Colonic mucosa (tissue), 4 donors: ENCODE measurements at regions not wholly inside any gene's neighbourhood (a gene's known extent, or its start where the extent isn't known, plus 50 kb on each side); places are given as distances from the start of the nearest gene placed in this dataset.

ENCODE experiments used
- DNase-seq: peaks from one replicate; pipeline ENCODE4 v3.0.0-alpha.2; 2020
- H3K27ac ChIP-seq: fragments of 200-600 bp; one replicate; pipeline ENCODE4 v1.8.0; 2021
- H3K27me3 ChIP-seq: fragments of 200-600 bp; one replicate; pipeline ENCODE4 v1.8.0; 2021
- H3K36me3 ChIP-seq: fragments of 200-600 bp; one replicate; pipeline ENCODE4 v1.8.0; 2021
- H3K4me1 ChIP-seq: fragments of 200-600 bp; one replicate; pipeline ENCODE4 v1.8.0; 2021; ENCODE audit warnings: mild to moderate bottlenecking
- H3K4me3 ChIP-seq: fragments of 200-600 bp; one replicate; pipeline ENCODE4 v1.8.0; 2021
- H3K9ac ChIP-seq, 2 donors: one replicate each; pipeline ENCODE4 v1.7.0; 2013; ENCODE audit warnings: control low read depth in 2 of 2, low read depth in 2 of 2, low read length in 2 of 2
- H3K9me3 ChIP-seq: fragments of 200-600 bp; one replicate; pipeline ENCODE4 v1.8.0; 2021
- intact Hi-C: fragments of 100-400 bp; cut with DNase I; formaldehyde crosslinking; loops from one replicate; pipeline ENCODE4 v1.14.1; 2022
- TF ChIP-seq, protein P1 (sequence below): fragments of 200-600 bp; IDR thresholded peaks from one replicate; pipeline ENCODE4 v1.8.0; 2022; ENCODE audit warnings: antibody characterized with exemption, mild to moderate bottlenecking
- donor health status: healthy.
- donor health status: DM: no; HTN: no; CAD: no.
- donor health status: DM: no; HTN: no; CAD: no.

- intact Hi-C loops: no loop called here
- DNase-seq: no peak
- H3K4me3 ChIP-seq: no peak overlapping the region
- H3K4me1 ChIP-seq: no peaks in the 10 kb centered on the region
- H3K9me3 ChIP-seq: no peaks in the 10 kb centered on the region
- no peak overlapping the region for H3K9ac ChIP-seq
- H3K27me3 ChIP-seq: no peaks in the 10 kb centered on the region
- TF ChIP-seq, protein P1, sequence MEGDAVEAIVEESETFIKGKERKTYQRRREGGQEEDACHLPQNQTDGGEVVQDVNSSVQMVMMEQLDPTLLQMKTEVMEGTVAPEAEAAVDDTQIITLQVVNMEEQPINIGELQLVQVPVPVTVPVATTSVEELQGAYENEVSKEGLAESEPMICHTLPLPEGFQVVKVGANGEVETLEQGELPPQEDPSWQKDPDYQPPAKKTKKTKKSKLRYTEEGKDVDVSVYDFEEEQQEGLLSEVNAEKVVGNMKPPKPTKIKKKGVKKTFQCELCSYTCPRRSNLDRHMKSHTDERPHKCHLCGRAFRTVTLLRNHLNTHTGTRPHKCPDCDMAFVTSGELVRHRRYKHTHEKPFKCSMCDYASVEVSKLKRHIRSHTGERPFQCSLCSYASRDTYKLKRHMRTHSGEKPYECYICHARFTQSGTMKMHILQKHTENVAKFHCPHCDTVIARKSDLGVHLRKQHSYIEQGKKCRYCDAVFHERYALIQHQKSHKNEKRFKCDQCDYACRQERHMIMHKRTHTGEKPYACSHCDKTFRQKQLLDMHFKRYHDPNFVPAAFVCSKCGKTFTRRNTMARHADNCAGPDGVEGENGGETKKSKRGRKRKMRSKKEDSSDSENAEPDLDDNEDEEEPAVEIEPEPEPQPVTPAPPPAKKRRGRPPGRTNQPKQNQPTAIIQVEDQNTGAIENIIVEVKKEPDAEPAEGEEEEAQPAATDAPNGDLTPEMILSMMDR: no peak
- no peaks in the 10 kb centered on the region for H3K36me3 ChIP-seq
- no peak overlapping the region for H3K27ac ChIP-seq
Measured at GRCh38 chr11:37724315-37724714, 1126.3 kb upstream of the RAG2 start.

DNA sequence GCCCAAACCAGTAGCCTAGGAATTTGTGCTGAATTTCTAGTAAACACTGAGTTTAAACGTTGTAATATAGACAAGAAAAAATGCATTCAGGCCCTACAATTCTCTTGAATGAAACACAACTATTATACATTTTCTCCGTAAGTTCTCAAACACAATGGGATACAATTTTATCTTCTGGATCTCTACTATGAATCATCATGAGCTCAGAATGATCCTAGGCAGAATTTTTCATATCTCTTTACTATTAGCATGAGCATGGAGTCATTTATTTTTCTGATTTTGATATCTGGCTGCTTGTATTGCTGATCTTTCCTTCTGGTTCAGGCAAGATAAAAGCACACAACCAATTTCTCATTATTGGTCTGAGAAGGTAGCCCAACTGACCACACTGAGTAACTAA lies 1123.4 kb upstream of the RAG2 start:
- Histone ChIP-seq H3K9ac (no peak overlapping the region), H3K36me3 (no peaks in the 10 kb centered on the region), H3K4me1 (no peaks in the 10 kb centered on the region), H3K9me3 (no peaks in the 10 kb centered on the region), H3K4me3 (no peak overlapping the region), H3K27me3 (no peaks in the 10 kb centered on the region), H3K27ac (no peak overlapping the region)
- intact Hi-C loops: no loop called here
- DNase-seq: no peak
- TF ChIP-seq, protein P1: no peak

- TF ChIP-seq, protein P1: no peak
- Histone ChIP-seq H3K36me3 (no peaks in the 10 kb centered on the region), H3K4me1 (no peaks in the 10 kb centered on the region), H3K9ac (no peak overlapping the region), H3K9me3 (no peaks in the 10 kb centered on the region), H3K27ac (no peak overlapping the region), H3K27me3 (no peaks in the 10 kb centered on the region), H3K4me3 (no peak overlapping the region)
- no peak for DNase-seq
- intact Hi-C loops: no loop called here
Measured at GRCh38 chr11:37718431-37718999, 1120.5 kb upstream of the RAG2 start.

DNA sequence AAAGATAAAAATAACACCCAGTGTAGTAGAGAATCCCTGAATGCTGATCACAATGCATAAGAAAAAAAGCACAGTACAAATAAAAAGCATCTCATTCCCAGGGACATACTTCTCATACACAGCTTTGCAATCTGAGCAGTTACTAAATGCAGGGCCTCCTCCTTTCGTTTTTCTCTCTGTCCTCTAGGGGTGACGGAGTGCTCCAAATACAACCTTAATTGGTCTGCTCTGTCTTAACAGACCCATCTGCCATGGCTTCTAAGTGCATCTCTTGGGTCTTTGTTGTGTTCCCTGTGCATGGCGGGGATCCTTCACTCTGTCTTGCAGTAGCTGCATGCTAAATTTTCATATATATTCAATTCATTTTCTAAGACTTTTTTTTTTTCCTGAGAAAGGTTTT lies 1114.2 kb upstream of the RAG2 start:
- Histone ChIP-seq H3K27ac (no peak overlapping the region), H3K27me3 (no peaks in the 10 kb centered on the region), H3K4me3 (no peak overlapping the region), H3K36me3 (no peaks in the 10 kb centered on the region), H3K9me3 (no peaks in the 10 kb centered on the region), H3K9ac (no peak overlapping the region), H3K4me1 (no peaks in the 10 kb centered on the region)
- TF ChIP-seq, protein P1: no peak
- intact Hi-C loops: no loop called here
- DNase-seq: no peak

DNA sequence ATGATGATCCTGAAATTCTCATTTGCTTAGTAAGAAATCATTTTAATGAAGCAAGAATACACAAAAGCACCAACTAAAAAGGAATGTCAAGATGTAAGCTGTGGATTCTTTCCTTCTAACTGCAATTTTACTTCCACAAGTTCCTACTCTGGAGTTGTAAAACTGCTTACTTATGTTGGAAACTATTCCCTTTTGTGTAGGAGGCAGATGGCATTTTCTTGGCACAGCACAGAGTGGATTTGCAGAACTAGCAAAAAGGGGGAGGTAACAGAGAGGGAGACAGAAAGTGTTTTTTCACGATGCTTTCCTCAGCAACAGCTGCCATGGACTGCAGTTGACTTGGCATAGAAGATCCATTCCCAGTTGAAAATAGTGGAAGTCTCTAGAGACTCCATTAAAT lies 1112.0 kb upstream of the RAG2 start:
- intact Hi-C loops: no loop called here
- H3K4me3 ChIP-seq: no peak overlapping the region
- DNase-seq: no peak
- no peaks in the 10 kb centered on the region for H3K9me3 ChIP-seq
- H3K36me3 ChIP-seq: no peaks in the 10 kb centered on the region
- H3K27ac ChIP-seq: no peak overlapping the region
- no peak overlapping the region for H3K9ac ChIP-seq
- no peaks in the 10 kb centered on the region for H3K27me3 ChIP-seq
- TF ChIP-seq, protein P1: no peak
- no peaks in the 10 kb centered on the region for H3K4me1 ChIP-seq

- H3K4me3 ChIP-seq: no peak overlapping the region
- TF ChIP-seq, protein P1: no peak
- H3K4me1 ChIP-seq: no peaks in the 10 kb centered on the region
- no peaks in the 10 kb centered on the region for H3K27me3 ChIP-seq
- H3K36me3 ChIP-seq: no peaks in the 10 kb centered on the region
- H3K9me3 ChIP-seq: no peaks in the 10 kb centered on the region
- intact Hi-C loops: no loop called here
- DNase-seq: no peak
- H3K27ac ChIP-seq: no peak overlapping the region
- H3K9ac ChIP-seq: no peak overlapping the region
Measured at GRCh38 chr11:37704791-37705190, 1106.8 kb upstream of the RAG2 start.
